HEK293 (cell line): ENCODE measurements at regions not wholly inside any gene's neighbourhood (a gene's known extent, or its start where the extent isn't known, plus 50 kb on each side); places are given as distances from the start of the nearest gene placed in this dataset.

Experiments used
- CTCF ChIP-seq: fragments of 450-650 bp; formaldehyde crosslinking; IDR thresholded peaks from 2 replicates; pipeline ENCODE4 v1.5.1; 2016; ENCODE audit warnings: missing biosample characterization, missing genetic modification characterization
- SETDB1 ChIP-seq: IDR thresholded peaks from one replicate; pipeline ENCODE4 v1.6.1; 2017; ENCODE audit warnings: mild to moderate bottlenecking, low read length, moderate library complexity, mixed read lengths; ENCODE audit not compliant: insufficient read length
- ZBTB11 ChIP-seq: fragments of 450-650 bp; formaldehyde crosslinking; conservative IDR thresholded peaks from 2 replicates; pipeline ENCODE4 v1.5.1; 2016; ENCODE audit warnings: low read depth, missing biosample characterization, missing genetic modification characterization
- ZFP3 ChIP-seq: fragments of 450-650 bp; formaldehyde crosslinking; IDR thresholded peaks from 2 replicates; pipeline ENCODE4 v1.5.1; 2016; ENCODE audit warnings: low read depth, missing biosample characterization, missing genetic modification characterization
- ZFP69B ChIP-seq: fragments of 450-650 bp; formaldehyde crosslinking; IDR thresholded peaks from 2 replicates; pipeline ENCODE4 v1.5.1; 2016; ENCODE audit warnings: missing biosample characterization, missing genetic modification characterization
- ZNF202 ChIP-seq: fragments of 450-650 bp; formaldehyde crosslinking; IDR thresholded peaks from 2 replicates; pipeline ENCODE4 v1.5.1; 2016; ENCODE audit warnings: missing biosample characterization, missing genetic modification characterization, borderline replicate concordance
- ZNF239 ChIP-seq: fragments of 450-650 bp; formaldehyde crosslinking; IDR thresholded peaks from 2 replicates; pipeline ENCODE4 v1.5.1; 2016; ENCODE audit warnings: missing biosample characterization, missing genetic modification characterization
- ZNF423 ChIP-seq: fragments of 450-650 bp; formaldehyde crosslinking; IDR thresholded peaks from 2 replicates; pipeline ENCODE4 v1.5.1; 2016; ENCODE audit warnings: missing biosample characterization, missing genetic modification characterization
- ZNF449 ChIP-seq: fragments of 450-650 bp; formaldehyde crosslinking; IDR thresholded peaks from 2 replicates; pipeline ENCODE4 v1.5.1; 2017; ENCODE audit warnings: missing biosample characterization, mild to moderate bottlenecking, missing genetic modification characterization, moderate library complexity
- ZNF571 ChIP-seq: fragments of 450-650 bp; formaldehyde crosslinking; IDR thresholded peaks from 2 replicates; pipeline ENCODE4 v1.5.0; 2017; ENCODE audit warnings: missing biosample characterization, missing genetic modification characterization
- ZNF645 ChIP-seq: fragments of 450-650 bp; formaldehyde crosslinking; IDR thresholded peaks from 2 replicates; pipeline ENCODE4; 2016; ENCODE audit warnings: missing biosample characterization, missing genetic modification characterization

- TF ChIP-seq ZNF449 (tag by site-specific recombination) (no peak), ZFP3 (tag by site-specific recombination) (no peak), ZNF239 (tag by site-specific recombination) (no peak), ZFP69B (tag by site-specific recombination) (no peak), ZNF571 (no peak), ZNF202 (no peak), CTCF (no peak), ZBTB11 (tag by site-specific recombination) (no peak), SETDB1 (no peak), ZNF423 (tag by site-specific recombination) (no peak), ZNF645 (tag by site-specific recombination) (no peak)
Measured at GRCh38 chr7:155220903-155221302, 76.8 kb upstream of the INSIG1 start.
